ENCODE measurements at regions not wholly inside any gene's neighbourhood (a gene's known extent, or its start where the extent isn't known, plus 50 kb on each side); places are given as distances from the start of the nearest gene placed in this dataset.

DNA sequence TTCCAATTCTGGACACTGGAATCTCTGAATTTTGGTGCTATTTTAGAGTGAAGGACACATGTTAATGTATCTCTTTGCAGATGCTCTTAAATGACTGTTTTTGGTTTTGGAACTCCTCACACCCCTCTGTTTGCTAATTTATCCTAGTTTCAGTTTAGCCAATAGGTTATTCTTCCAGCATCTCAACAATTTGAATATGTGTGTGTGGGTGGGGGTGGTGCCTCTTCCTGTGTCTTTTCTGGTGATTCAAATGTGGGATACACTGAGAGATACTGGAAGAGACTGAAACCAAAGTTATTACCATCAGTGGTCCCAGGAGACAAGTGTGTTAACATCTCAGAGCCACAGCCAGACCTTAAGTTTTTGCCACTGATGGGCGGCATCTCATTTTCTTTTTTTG lies 1317.4 kb upstream of the TMEM132C start:
- H3K27ac ChIP-seq = no peak overlapping the region
- no peaks in the 10 kb centered on the region for H3K4me1 ChIP-seq
- H3K9me3 ChIP-seq = no peaks in the 10 kb centered on the region
- TF ChIP-seq EP300 (IDR thresholded peaks at IDR 0.05) (no peak), POLR2A (IDR thresholded peaks at IDR 0.05) (no peak), POLR2AphosphoS5 (IDR thresholded peaks at IDR 0.05) (no peak)
- TF ChIP-seq, protein P1, sequence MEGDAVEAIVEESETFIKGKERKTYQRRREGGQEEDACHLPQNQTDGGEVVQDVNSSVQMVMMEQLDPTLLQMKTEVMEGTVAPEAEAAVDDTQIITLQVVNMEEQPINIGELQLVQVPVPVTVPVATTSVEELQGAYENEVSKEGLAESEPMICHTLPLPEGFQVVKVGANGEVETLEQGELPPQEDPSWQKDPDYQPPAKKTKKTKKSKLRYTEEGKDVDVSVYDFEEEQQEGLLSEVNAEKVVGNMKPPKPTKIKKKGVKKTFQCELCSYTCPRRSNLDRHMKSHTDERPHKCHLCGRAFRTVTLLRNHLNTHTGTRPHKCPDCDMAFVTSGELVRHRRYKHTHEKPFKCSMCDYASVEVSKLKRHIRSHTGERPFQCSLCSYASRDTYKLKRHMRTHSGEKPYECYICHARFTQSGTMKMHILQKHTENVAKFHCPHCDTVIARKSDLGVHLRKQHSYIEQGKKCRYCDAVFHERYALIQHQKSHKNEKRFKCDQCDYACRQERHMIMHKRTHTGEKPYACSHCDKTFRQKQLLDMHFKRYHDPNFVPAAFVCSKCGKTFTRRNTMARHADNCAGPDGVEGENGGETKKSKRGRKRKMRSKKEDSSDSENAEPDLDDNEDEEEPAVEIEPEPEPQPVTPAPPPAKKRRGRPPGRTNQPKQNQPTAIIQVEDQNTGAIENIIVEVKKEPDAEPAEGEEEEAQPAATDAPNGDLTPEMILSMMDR (IDR thresholded peaks at IDR 0.05) = no peak
- no peaks in the 10 kb centered on the region for H3K36me3 ChIP-seq
- intact Hi-C loops (cut with DNase I; ENCODE audit: low total_unique reads) = no loop called here
- DNase-seq = no peak
- 80 to 100% (median 91%) methylated on average over 1 of the region's 1 CpG for WGBS, 5 donors
- H3K27me3 ChIP-seq = no peaks in the 10 kb centered on the region
- H3K4me3 ChIP-seq = no peak overlapping the region

DNA sequence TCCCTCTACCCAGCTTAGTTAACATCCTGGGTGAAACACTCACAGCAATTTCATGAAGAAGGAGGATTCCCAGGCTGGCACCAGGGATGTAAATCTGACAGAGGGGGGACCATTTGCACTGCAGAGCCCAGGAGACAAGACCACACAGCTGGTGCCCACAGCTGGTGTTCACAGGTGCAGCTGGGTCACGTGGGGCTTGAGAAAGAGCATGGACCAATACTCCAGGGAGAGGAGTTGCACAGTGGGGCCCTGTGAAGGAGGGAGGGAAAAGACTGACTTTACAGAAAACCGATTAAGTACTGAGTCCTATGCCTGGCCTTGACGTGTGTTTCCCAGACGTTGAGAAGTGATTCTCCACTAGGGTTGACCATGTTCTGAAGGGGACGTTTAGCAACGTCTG lies 1316.7 kb upstream of the TMEM132C start:
- no peak overlapping the region for H3K4me3 ChIP-seq
- no peaks in the 10 kb centered on the region for H3K27me3 ChIP-seq
- H3K4me1 ChIP-seq = no peaks in the 10 kb centered on the region
- TF ChIP-seq EP300 (IDR thresholded peaks at IDR 0.05) = no peak
- no peak for TF ChIP-seq POLR2AphosphoS5 (IDR thresholded peaks at IDR 0.05)
- TF ChIP-seq, protein P1 (IDR thresholded peaks at IDR 0.05) = no peak
- TF ChIP-seq POLR2A (IDR thresholded peaks at IDR 0.05) = no peak
- WGBS, 5 donors = 67 to 82% (median 76%) methylated on average over 6 of the region's 6 CpGs
- H3K27ac ChIP-seq = no peak overlapping the region
- no peaks in the 10 kb centered on the region for H3K9me3 ChIP-seq
- no peaks in the 10 kb centered on the region for H3K36me3 ChIP-seq
- intact Hi-C loops (cut with DNase I; ENCODE audit: low total_unique reads) = no loop called here
- no peak for DNase-seq

DNA sequence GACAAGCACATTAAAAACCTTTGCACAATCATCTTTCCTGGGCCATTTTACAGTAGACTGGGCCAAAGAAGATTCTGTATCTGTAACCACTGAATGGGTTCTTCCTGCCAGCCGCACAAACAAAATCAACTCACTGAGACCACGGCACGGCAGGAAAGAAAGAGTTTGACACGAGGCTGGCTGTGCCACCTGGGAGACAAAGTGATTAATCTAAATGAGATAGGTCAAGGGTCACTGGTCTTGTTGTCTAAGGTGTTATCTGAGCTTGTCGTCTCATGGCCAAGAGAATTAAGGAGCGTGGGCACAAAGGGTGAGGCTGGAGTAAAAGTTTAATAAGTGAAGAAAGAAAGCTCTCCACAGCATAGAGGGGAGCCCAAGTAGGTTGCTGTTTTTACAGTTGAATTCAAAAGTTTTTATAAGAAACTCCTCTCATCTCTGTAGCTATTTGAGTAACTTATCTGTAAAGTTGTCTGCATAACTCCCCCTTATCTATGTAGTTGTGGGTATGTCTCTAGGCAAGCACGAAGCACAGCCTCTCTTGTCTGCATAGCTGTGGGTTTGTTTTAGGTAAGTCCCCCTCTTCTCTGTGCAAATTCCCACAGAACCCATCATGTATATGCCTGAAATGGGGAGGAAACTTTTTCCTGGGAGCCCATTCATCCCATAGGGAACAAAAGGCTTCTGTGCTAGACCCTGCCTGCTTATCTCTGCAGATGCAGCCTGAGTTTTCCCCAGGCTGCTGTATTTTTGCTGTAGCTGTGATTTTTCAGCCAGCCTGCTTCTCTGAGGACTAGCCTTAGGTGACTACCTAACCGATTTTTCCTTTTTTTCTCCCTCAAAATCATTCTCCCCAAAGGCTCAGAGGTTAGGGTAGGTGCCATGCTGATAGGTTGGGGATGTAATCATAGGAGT lies 1314.6 kb upstream of the TMEM132C start:
- no peaks in the 10 kb centered on the region for H3K27me3 ChIP-seq
- TF ChIP-seq POLR2AphosphoS5 (IDR thresholded peaks at IDR 0.05) (no peak), EP300 (IDR thresholded peaks at IDR 0.05) (no peak), POLR2A (IDR thresholded peaks at IDR 0.05) (no peak)
- TF ChIP-seq, protein P1 (IDR thresholded peaks at IDR 0.05) = no peak
- no peak overlapping the region for H3K4me3 ChIP-seq
- DNase-seq = no peak
- WGBS, 5 donors = 18 to 34% (median 31%) methylated on average over 8 of the region's 8 CpGs
- no peaks in the 10 kb centered on the region for H3K4me1 ChIP-seq
- no peak overlapping the region for H3K27ac ChIP-seq
- peaks cover 0 to 4% (median 0%) of the 10 kb centered on the region in 4 donors for H3K9me3 ChIP-seq
- intact Hi-C loops (cut with DNase I; ENCODE audit: low total_unique reads) = no loop called here
- no peaks in the 10 kb centered on the region for H3K36me3 ChIP-seq

DNA sequence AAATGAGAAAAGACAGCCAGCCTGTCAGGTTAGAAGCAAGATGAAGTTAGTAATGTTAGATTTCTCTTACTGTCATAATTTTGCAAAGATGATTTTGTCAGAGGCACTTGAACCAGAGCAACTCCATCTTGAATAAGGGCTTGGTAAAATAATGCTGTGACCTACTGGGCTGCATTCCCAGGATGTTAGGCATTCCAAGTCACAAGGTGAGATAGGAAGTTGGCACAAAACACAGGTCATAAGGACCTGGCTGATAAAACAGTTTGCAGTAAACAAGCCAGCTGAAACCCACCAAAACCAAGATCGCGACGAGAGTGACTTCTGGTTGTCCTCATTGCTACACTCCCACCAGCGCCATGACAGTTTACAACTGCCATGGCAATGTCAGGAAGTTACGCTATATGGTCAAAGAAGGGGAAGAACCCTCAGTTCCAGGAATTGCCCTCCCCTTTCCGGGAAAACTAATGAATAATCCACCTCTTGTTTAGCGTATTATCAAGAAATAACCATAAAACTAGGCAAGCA lies 1313.5 kb upstream of the TMEM132C start:
- Histone ChIP-seq H3K36me3 (no peaks in the 10 kb centered on the region), H3K4me1 (no peaks in the 10 kb centered on the region), H3K27ac (no peak overlapping the region), H3K4me3 (no peak overlapping the region), H3K9me3 (peaks cover 0 to 4% (median 0%) of the 10 kb centered on the region in 4 donors), H3K27me3 (no peaks in the 10 kb centered on the region)
- no peak for DNase-seq
- TF ChIP-seq, protein P1 (IDR thresholded peaks at IDR 0.05) = no peak
- TF ChIP-seq POLR2AphosphoS5 (IDR thresholded peaks at IDR 0.05) = no peak
- TF ChIP-seq POLR2A (IDR thresholded peaks at IDR 0.05) = no peak
- WGBS, 5 donors = 68 to 81% (median 80%) methylated on average over 7 of the region's 7 CpGs
- intact Hi-C loops (cut with DNase I; ENCODE audit: low total_unique reads) = no loop called here

All from stomach (tissue), 8 donors.